GM12865 (cell line): ENCODE measurements at regions not wholly inside any gene's neighbourhood (a gene's known extent, or its start where the extent isn't known, plus 50 kb on each side); places are given as distances from the start of the nearest gene placed in this dataset.

Experiments
- DNase-seq: peaks from one replicate; pipeline ENCODE4 v3.0.0; 2010; ENCODE audit warnings: low read depth
- H3K4me3 ChIP-seq: 2 replicates; pipeline ENCODE4 v1.5.1; 2011; ENCODE audit warnings: mild to moderate bottlenecking, low read depth, low read length, control low read depth
- CTCF ChIP-seq: IDR thresholded peaks from 2 replicates; pipeline ENCODE4 v1.5.1; 2011; ENCODE audit warnings: low read length, control low read depth, low read depth, inconsistent platforms; ENCODE audit not compliant: insufficient read depth; ENCODE audit errors: missing control alignments

- no peak for DNase-seq
- no peak overlapping the region for H3K4me3 ChIP-seq
- TF ChIP-seq CTCF, result no peak
Observed at GRCh38 chr20:39773380-39774000, 811.3 kb downstream of the DHX35 start.

GRCh38 chr20:39767352-39767751, 805.2 kb downstream of the DHX35 start:
- no peak for TF ChIP-seq CTCF
- no peak overlapping the region for H3K4me3 ChIP-seq
- DNase-seq, result no peak

GRCh38 chr20:39766333-39766732, 804.2 kb downstream of the DHX35 start:
- no peak for TF ChIP-seq CTCF
- no peak for DNase-seq
- no peak overlapping the region for H3K4me3 ChIP-seq

- TF ChIP-seq CTCF, result no peak
- no peak for DNase-seq
- no peak overlapping the region for H3K4me3 ChIP-seq
Observed at GRCh38 chr20:39762716-39763115, 800.6 kb downstream of the DHX35 start.

GRCh38 chr20:39758876-39759275, 796.7 kb downstream of the DHX35 start:
- no peak for TF ChIP-seq CTCF
- no peak for DNase-seq
- no peak overlapping the region for H3K4me3 ChIP-seq

- no peak overlapping the region for H3K4me3 ChIP-seq
- no peak for TF ChIP-seq CTCF
- DNase-seq, result no peak
Observed at GRCh38 chr20:39756828-39757227, 794.7 kb downstream of the DHX35 start.

GRCh38 chr20:39756369-39756768, 794.2 kb downstream of the DHX35 start:
- no peak overlapping the region for H3K4me3 ChIP-seq
- no peak for TF ChIP-seq CTCF
- no peak for DNase-seq
